Breast epithelium (tissue), 4 donors: ENCODE measurements at regions not wholly inside any gene's neighbourhood (a gene's known extent, or its start where the extent isn't known, plus 50 kb on each side); places are given as distances from the start of the nearest gene placed in this dataset.
"Not testable (repeated sequence)": the region's sequence is repeated elsewhere in the genome, so short reads cannot be mapped to it uniquely, and the experiment has no call there.

Source experiments
- DNase-seq, 2 donors: peaks; one replicate each; pipeline ENCODE4 v3.0.0-alpha.2; 2019; ENCODE audit warnings: low spot score in 2 of 2
- H3K27ac ChIP-seq, 2 donors: fragments of 200-600 bp; sonication (generic) in 1 of 2; one replicate each; pipeline ENCODE4 v1.5.1; 2016 to 2019; ENCODE audit warnings: mild to moderate bottlenecking in 1 of 2
- H3K27me3 ChIP-seq, 2 donors: fragments of 200-600 bp; sonication (generic) in 1 of 2; one replicate each; pipeline versions ENCODE4 v1.5.1 to v1.6.0; 2017 to 2019; ENCODE audit warnings: control low read depth in 1 of 2, mild to moderate bottlenecking in 1 of 2
- H3K36me3 ChIP-seq: fragments of 200-600 bp; one replicate; pipeline ENCODE4 v1.5.1; 2019
- H3K4me1 ChIP-seq, 2 donors: fragments of 200-600 bp; sonication (generic); one replicate each; pipeline ENCODE4 v1.5.1; 2016 to 2019; ENCODE audit warnings: control low read depth in 1 of 2
- H3K4me3 ChIP-seq, 3 donors: fragments of 200-600 bp; sonication (generic); 1 replicate in 2 of 3; 2 replicates in 1 of 3; pipeline ENCODE4 v1.5.1; 2016 to 2019; ENCODE audit warnings: mild to moderate bottlenecking in 3 of 3, moderate library complexity in 2 of 3
- H3K9me3 ChIP-seq, 2 donors: fragments of 200-600 bp; sonication (generic) in 1 of 2; one replicate each; pipeline ENCODE4 v1.5.1; 2016 to 2019; ENCODE audit warnings: control low read depth in 1 of 2
- CTCF ChIP-seq, 3 donors: fragments of 450-650 bp; IDR thresholded peaks; one replicate each; pipeline ENCODE4 v1.5.1; 2016 to 2017; ENCODE audit warnings: antibody characterized with exemption in 3 of 3, mild to moderate bottlenecking in 3 of 3, moderate library complexity in 3 of 3
- POLR2A ChIP-seq: fragments of 450-650 bp; IDR thresholded peaks from one replicate; pipeline ENCODE4 v1.6.1; 2016; ENCODE audit warnings: antibody characterized with exemption, mild to moderate bottlenecking, moderate library complexity
- POLR2AphosphoS5 ChIP-seq, 3 donors: sonication (generic); formaldehyde crosslinking; IDR thresholded peaks; one replicate each; pipeline ENCODE4 v1.6.1; 2017; ENCODE audit warnings: antibody characterized with exemption in 3 of 3
- intact Hi-C: fragments of 100-400 bp; cut with DNase I; formaldehyde crosslinking; loops from one replicate; pipeline ENCODE4 v1.15.1; 2023; ENCODE audit warnings: low total_unique reads

- H3K9me3 ChIP-seq = peaks cover 0 to 8% of the 10 kb centered on the region in 2 donors
- no peaks in the 10 kb centered on the region for H3K27me3 ChIP-seq
- no peaks in the 10 kb centered on the region for H3K36me3 ChIP-seq
- no peak overlapping the region for H3K27ac ChIP-seq
- intact Hi-C loops = no loop called here
- no peaks in the 10 kb centered on the region for H3K4me1 ChIP-seq
- DNase-seq = no peak
- no peak overlapping the region for H3K4me3 ChIP-seq
- TF ChIP-seq POLR2A (no peak), CTCF (IDR thresholded peaks at IDR 0.05) (no peak), POLR2AphosphoS5 (IDR thresholded peaks at IDR 0.05) (no peak)
These were observed 76.3 kb upstream of the WIPF1 start for GRCh38 chr2:174673876-174674275.

- Histone ChIP-seq H3K9me3 (peaks cover 0 to 8% of the 10 kb centered on the region in 2 donors), H3K4me3 (no peak overlapping the region), H3K4me1 (no peaks in the 10 kb centered on the region), H3K36me3 (no peaks in the 10 kb centered on the region), H3K27me3 (no peaks in the 10 kb centered on the region), H3K27ac (peak overlapping the region; percentile 26 to 68)
- intact Hi-C loops = no loop called here
- DNase-seq = no peak
- no peak for TF ChIP-seq POLR2A
These were observed 75.8 kb upstream of the WIPF1 start for GRCh38 chr2:174673440-174673839.

- H3K4me1 ChIP-seq, H3K4me3 ChIP-seq, H3K27me3 ChIP-seq, intact Hi-C loops, H3K9me3 ChIP-seq, DNase-seq, H3K27ac ChIP-seq, H3K36me3 ChIP-seq: not testable (repeated sequence)
These were observed 73.9 kb upstream of the WIPF1 start for GRCh38 chr2:174671532-174671931.

- H3K9me3 ChIP-seq = peaks cover 0 to 8% of the 10 kb centered on the region in 2 donors
These were observed 72.8 kb upstream of the WIPF1 start for GRCh38 chr2:174670446-174670845.

GRCh38 chr2:174669336-174669735 lies 71.7 kb upstream of the WIPF1 start:
- Histone ChIP-seq H3K4me1 (peaks cover 0 to 8% of the 10 kb centered on the region in 2 donors), H3K4me3 (no peak overlapping the region), H3K27ac (no peak overlapping the region), H3K9me3 (peaks cover 0 to 8% of the 10 kb centered on the region in 2 donors), H3K36me3 (no peaks in the 10 kb centered on the region), H3K27me3 (no peaks in the 10 kb centered on the region)
- TF ChIP-seq POLR2A = no peak
- intact Hi-C loops = no loop called here
- DNase-seq = no peak

More at GRCh38 chr2:174670446-174670845, 72.8 kb upstream of the WIPF1 start:
- no peaks in the 10 kb centered on the region for H3K36me3 ChIP-seq
- H3K27ac ChIP-seq = no peak overlapping the region
- intact Hi-C loops = no loop called here
- no peak for DNase-seq
- peaks cover 0 to 8% of the 10 kb centered on the region in 2 donors for H3K4me1 ChIP-seq
- H3K27me3 ChIP-seq = no peaks in the 10 kb centered on the region
- H3K4me3 ChIP-seq = no peak overlapping the region
- TF ChIP-seq CTCF (IDR thresholded peaks at IDR 0.05) = no peak
- TF ChIP-seq POLR2A = no peak
- TF ChIP-seq POLR2AphosphoS5 (IDR thresholded peaks at IDR 0.05) = no peak

GRCh38 chr2:174668075-174668474 lies 70.5 kb upstream of the WIPF1 start:
- intact Hi-C loops = no loop called here
- no peak for DNase-seq
- Histone ChIP-seq H3K27ac (peak overlapping the region in 1 of 2 donors; percentile 74), H3K9me3 (peaks cover 0 to 8% of the 10 kb centered on the region in 2 donors), H3K27me3 (no peaks in the 10 kb centered on the region), H3K36me3 (no peaks in the 10 kb centered on the region), H3K4me1 (peaks cover 0 to 8% of the 10 kb centered on the region in 2 donors), H3K4me3 (no peak overlapping the region)
- TF ChIP-seq POLR2A (no peak), CTCF (IDR thresholded peaks at IDR 0.05) (no peak), POLR2AphosphoS5 (IDR thresholded peaks at IDR 0.05) (no peak)

GRCh38 chr2:174667250-174667860 lies 69.8 kb upstream of the WIPF1 start:
- intact Hi-C loops = no loop called here
- H3K4me1 ChIP-seq = peaks cover 0 to 8% of the 10 kb centered on the region in 2 donors
- DNase-seq = no peak
- no peak overlapping the region for H3K4me3 ChIP-seq
- H3K9me3 ChIP-seq = peaks cover 0 to 8% of the 10 kb centered on the region in 2 donors
- H3K27me3 ChIP-seq = no peaks in the 10 kb centered on the region
- no peak for TF ChIP-seq CTCF (IDR thresholded peaks at IDR 0.05)
- TF ChIP-seq POLR2A = no peak
- TF ChIP-seq POLR2AphosphoS5 (IDR thresholded peaks at IDR 0.05) = no peak
- H3K36me3 ChIP-seq = no peaks in the 10 kb centered on the region
- peak overlapping the region; percentile 26 to 74 for H3K27ac ChIP-seq
